ENCODE measurements at regions not wholly inside any gene's neighbourhood (a gene's known extent, or its start where the extent isn't known, plus 50 kb on each side); places are given as distances from the start of the nearest gene placed in this dataset.

GRCh38 chr4:17065821-17066220, 167.4 kb upstream of the LDB2 start:
- H3K4me1 ChIP-seq = peaks cover 0 to 24% (median 23%) of the 10 kb centered on the region in 4 donors
- TF ChIP-seq EP300 (IDR thresholded peaks at IDR 0.05) (no peak), POLR2AphosphoS5 (IDR thresholded peaks at IDR 0.05) (no peak), POLR2A (IDR thresholded peaks at IDR 0.05) (no peak), CTCF (IDR thresholded peaks at IDR 0.05) (no peak)
- no peak overlapping the region for H3K27ac ChIP-seq
- intact Hi-C loops (cut with DNase I) = no loop called here
- H3K4me3 ChIP-seq = no peak overlapping the region
- no peaks in the 10 kb centered on the region for H3K36me3 ChIP-seq
- H3K27me3 ChIP-seq = no peaks in the 10 kb centered on the region
- peaks cover 0 to 3% (median 0%) of the 10 kb centered on the region in 4 donors for H3K9me3 ChIP-seq
- WGBS, 2 donors = 66 to 88% methylated on average over 2 of the region's 2 CpGs
- DNase-seq = no peak

GRCh38 chr4:17064959-17065358, 166.5 kb upstream of the LDB2 start:
- DNase-seq = no peak
- H3K9me3 ChIP-seq = no peaks in the 10 kb centered on the region
- peaks cover 0 to 24% (median 23%) of the 10 kb centered on the region in 4 donors for H3K4me1 ChIP-seq
- H3K36me3 ChIP-seq = no peaks in the 10 kb centered on the region
- WGBS, 2 donors = 77 to 88% methylated on average over 4 of the region's 4 CpGs
- H3K27ac ChIP-seq = no peak overlapping the region
- TF ChIP-seq POLR2A (IDR thresholded peaks at IDR 0.05) = no peak
- TF ChIP-seq POLR2AphosphoS5 (IDR thresholded peaks at IDR 0.05) = no peak
- no peak for TF ChIP-seq CTCF (IDR thresholded peaks at IDR 0.05)
- TF ChIP-seq EP300 (IDR thresholded peaks at IDR 0.05) = no peak
- intact Hi-C loops (cut with DNase I) = no loop called here
- no peaks in the 10 kb centered on the region for H3K27me3 ChIP-seq
- H3K4me3 ChIP-seq = no peak overlapping the region

- Histone ChIP-seq H3K9me3 (no peaks in the 10 kb centered on the region), H3K27ac (no peak overlapping the region), H3K27me3 (no peaks in the 10 kb centered on the region), H3K4me1 (peaks cover 0 to 18% (median 17%) of the 10 kb centered on the region in 4 donors), H3K36me3 (no peaks in the 10 kb centered on the region), H3K4me3 (no peak overlapping the region)
- intact Hi-C loops (cut with DNase I) = no loop called here
- no peak for DNase-seq
- no peak for TF ChIP-seq CTCF (IDR thresholded peaks at IDR 0.05)
- no peak for TF ChIP-seq EP300 (IDR thresholded peaks at IDR 0.05)
- no peak for TF ChIP-seq POLR2AphosphoS5 (IDR thresholded peaks at IDR 0.05)
- no peak for TF ChIP-seq POLR2A (IDR thresholded peaks at IDR 0.05)
- 68 to 73% methylated on average over 3 of the region's 3 CpGs for WGBS, 2 donors
Measured at GRCh38 chr4:17063888-17064287, 165.4 kb upstream of the LDB2 start.

- WGBS, 2 donors = 88 to 95% methylated on average over 4 of the region's 4 CpGs
- H3K36me3 ChIP-seq = no peaks in the 10 kb centered on the region
- no peak for DNase-seq
- no peak for TF ChIP-seq POLR2AphosphoS5 (IDR thresholded peaks at IDR 0.05)
- TF ChIP-seq EP300 (IDR thresholded peaks at IDR 0.05) = no peak
- no peak for TF ChIP-seq POLR2A (IDR thresholded peaks at IDR 0.05)
- no peak for TF ChIP-seq CTCF (IDR thresholded peaks at IDR 0.05)
- H3K4me1 ChIP-seq = no peaks in the 10 kb centered on the region
- intact Hi-C loops (cut with DNase I) = no loop called here
- H3K9me3 ChIP-seq = no peaks in the 10 kb centered on the region
- no peak overlapping the region for H3K4me3 ChIP-seq
- no peak overlapping the region for H3K27ac ChIP-seq
- H3K27me3 ChIP-seq = no peaks in the 10 kb centered on the region
Measured at GRCh38 chr4:17060230-17060629, 161.8 kb upstream of the LDB2 start.

All from sigmoid colon (tissue), 6 donors.